GM15510 (cell line): ENCODE measurements at regions not wholly inside any gene's neighbourhood (a gene's known extent, or its start where the extent isn't known, plus 50 kb on each side); places are given as distances from the start of the nearest gene placed in this dataset.

Experiments used
- POLR2A ChIP-seq: IDR thresholded peaks from 3 replicates; pipeline ENCODE4 v1.6.1; 2011; ENCODE audit warnings: borderline replicate concordance; ENCODE audit not compliant: insufficient read length; ENCODE audit errors: extremely low read depth

- no peak for TF ChIP-seq POLR2A
Observed at GRCh38 chr6:113763876-113764275, 93.3 kb upstream of the MARCKS start.

GRCh38 chr6:113765909-113766308 is 91.2 kb upstream of the MARCKS start:
- TF ChIP-seq POLR2A: no peak

DNA sequence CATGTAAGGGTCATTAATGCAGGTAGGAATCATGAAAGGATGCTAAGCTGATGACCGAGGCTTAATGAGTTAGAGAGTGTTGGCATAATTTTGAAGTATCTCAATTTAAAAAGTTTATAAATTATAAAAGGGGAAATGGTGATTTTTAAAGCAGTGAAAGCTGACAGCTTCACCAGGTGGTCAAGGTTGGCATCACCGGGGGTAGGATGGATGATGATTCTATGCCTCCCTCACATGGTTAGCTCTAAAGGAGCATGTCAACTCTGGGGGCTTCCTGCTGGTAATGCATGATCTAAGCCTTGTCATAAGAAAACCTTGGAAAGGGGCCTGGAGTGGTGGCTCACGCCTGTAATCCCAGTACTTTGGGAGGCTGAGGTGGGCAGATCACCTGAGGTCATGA is 89.2 kb upstream of the MARCKS start:
- TF ChIP-seq POLR2A: no peak

GRCh38 chr6:113772961-113773360 is 84.2 kb upstream of the MARCKS start:
- no peak for TF ChIP-seq POLR2A

DNA sequence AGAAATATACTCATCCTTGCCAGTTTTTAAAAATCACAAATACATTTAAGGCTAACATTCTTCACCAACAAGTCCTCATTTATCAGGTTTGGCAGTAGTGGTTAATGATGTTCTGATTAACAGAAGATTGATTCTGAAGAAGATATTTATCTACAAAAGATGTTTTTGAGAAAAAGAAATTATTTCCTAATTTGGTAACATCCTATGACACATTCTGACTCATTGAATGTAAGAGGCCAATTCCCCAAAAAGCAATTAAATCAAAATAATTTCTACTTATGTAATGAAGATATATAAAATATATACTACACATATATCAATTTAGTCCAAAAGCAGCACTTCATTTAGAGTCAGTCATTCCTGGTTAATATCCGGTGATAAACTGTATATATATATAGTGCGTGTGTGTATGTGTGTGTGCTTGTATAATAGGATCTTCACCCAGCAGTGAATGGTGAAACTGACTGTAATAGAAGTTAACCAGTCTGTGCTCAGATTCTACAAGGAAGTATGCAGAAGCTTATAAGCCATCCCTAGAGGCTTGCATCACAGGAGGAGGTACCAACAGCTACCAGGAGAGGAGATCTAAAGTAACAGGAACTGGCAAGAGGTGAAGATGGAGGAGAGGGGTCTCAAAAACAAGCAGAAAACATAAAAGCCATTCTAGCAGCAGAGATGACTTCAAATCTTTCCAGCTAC is 82.9 kb upstream of the MARCKS start:
- no peak for TF ChIP-seq POLR2A

- no peak for TF ChIP-seq POLR2A
Observed at GRCh38 chr6:113776998-113777397, 80.1 kb upstream of the MARCKS start.

DNA sequence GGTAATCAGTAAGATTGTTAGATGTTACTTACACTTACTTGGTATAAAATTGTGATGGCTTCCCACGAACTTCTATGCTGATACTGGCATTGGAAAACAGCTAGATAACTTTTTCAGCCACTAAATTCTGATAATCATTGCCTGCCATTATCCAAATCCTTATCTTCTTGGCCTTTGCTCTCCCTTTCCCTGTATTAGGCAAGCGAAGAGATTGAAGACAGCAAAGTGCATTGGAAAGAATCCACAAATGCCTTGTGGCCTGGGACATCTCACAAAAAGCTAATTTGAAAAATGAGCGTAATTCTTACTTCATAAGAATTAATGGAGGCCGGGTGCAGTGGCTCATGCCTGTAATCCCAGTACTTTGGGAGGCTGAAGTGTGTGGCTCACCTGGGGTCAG is 79.5 kb upstream of the MARCKS start:
- no peak for TF ChIP-seq POLR2A

DNA sequence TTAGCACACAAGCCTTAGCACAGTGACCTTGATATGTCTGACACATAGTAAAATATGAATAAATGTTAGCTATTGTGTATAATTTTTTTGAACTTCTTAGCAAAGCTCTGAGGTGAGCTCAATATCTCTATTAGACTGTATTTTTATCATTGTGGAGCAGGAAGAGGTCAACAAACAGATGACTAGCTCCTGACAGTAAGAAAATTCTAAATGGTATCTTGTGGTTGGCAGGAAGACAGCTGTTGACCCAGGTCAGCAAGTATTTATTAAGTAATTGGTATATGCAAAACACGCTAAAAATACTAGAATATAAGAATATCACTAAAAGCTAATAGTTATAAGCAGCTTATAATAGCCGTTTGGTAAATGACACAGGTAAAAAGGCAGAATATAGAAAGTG is 77.5 kb upstream of the MARCKS start:
- no peak for TF ChIP-seq POLR2A

DNA sequence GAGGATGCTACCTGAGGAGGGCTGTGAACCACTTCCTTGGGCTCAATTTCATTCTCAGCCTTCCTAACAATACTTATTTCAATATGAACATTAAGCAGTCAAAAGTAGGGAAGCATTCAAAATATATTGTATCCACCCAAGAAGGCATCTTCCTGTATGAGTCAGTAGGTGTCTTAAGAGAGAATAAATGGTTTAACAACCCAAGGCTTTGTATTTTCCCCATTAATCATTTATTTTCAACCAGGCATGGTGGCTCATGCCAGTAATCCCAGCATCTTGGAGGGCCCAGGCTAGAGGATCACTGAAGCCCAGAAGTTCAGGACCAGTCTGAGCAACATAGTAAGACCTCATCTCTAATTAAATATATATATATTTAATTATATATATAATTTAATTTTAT is 74.5 kb upstream of the MARCKS start:
- TF ChIP-seq POLR2A: no peak

- TF ChIP-seq POLR2A: no peak
Observed at GRCh38 chr6:113786168-113786567, 71.0 kb upstream of the MARCKS start.

DNA sequence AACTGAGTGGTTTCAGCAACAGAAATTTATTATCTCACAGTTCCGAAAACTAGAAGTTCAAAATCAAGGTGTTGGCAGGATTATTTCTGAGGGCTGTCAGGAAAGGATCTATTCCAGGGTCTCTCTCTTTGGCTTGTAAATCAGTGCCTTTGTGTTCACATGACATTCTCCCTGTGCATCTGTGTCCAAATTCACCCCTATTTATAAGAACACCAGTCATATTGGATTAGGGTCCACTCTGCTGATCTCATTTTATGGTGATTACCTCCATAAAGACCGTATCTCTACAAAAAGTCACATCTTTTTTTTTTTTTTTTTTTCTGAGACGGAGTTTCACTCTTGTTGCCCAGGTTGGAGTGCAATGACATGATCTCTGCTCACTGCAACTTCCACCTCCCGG is 68.6 kb upstream of the MARCKS start:
- TF ChIP-seq POLR2A: no peak

DNA sequence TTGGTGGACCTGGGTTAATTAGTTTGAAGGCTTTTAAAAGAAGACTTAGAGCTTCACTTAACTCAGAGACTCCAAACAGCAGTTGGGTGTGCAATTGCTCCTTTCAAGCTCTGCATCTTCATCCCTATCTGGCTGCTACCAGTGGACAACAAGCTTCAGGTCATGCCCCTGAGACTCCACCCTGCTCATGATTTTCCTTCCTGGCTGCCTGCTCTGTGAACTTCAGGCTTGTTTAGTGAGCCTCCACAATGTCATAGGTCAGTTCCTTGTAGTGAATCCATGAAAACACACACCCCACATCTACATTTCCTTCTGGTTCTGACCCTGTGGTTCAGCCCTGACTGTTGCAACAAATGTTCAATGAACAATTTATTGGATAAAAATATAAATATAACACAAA is 61.1 kb upstream of the MARCKS start:
- no peak for TF ChIP-seq POLR2A

DNA sequence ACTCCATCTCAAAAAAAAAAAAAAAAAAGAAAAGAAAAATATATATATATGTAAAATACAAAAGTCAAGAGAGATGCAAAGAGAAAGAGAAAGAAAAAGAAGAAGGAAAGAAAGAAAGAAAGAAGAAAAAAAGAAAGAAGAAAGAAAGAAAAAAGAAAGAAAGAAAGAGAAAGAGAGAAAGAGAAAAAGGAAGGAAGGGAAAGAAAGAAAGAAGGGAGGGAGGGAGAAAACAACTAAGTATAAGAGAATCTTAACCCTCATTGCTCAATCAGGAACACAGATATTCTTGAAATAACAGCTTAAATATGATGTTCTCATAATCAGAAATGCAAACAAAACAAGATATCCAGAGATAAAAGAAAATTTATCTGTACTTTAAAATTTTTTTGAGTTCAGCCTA is 54.4 kb upstream of the MARCKS start:
- TF ChIP-seq POLR2A: no peak

DNA sequence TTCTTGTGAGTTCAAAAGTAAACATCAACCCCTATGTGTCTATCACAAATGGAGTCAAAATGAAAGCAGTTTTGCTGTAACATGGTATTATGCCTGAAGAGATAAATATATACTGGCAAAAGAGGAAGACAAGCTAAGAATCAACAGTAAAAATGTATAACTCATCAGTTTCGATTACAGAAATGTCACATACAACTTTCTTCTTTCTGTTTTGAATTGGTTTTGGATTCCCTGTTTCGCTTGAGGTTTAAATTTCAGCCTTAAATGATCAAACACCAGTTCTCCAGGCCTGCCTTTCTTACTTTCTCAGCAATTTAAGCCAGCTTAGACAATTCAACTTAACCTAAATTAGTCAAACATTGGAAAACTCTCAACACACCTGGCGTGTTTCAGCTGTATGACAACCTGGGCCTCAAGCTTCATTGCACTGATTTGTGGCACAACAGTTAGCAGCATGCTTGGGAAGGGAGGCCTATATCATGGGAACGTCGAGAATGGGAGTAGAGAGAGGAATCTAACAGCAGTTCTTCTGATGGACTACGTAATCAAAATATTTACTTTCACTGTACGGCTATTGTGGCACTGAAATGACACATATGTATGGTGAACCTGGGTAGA is 51.9 kb upstream of the MARCKS start:
- no peak for TF ChIP-seq POLR2A

GRCh38 chr6:113805811-113806495 is 51.2 kb upstream of the MARCKS start:
- no peak for TF ChIP-seq POLR2A
